Cerebellar cortex (tissue), 1 donor: ENCODE measurements at regions not wholly inside any gene's neighbourhood (a gene's known extent, or its start where the extent isn't known, plus 50 kb on each side); places are given as distances from the start of the nearest gene placed in this dataset.
"Not testable (repeated sequence)": the region's sequence is repeated elsewhere in the genome, so short reads cannot be mapped to it uniquely, and the experiment has no call there.

Experiments
- DNase-seq: peaks from one replicate; pipeline ENCODE4 v3.0.0-alpha.2; 2015; ENCODE audit warnings: low spot score

GRCh38 chr1:121519042-121519755 lies 334.4 kb downstream of the SRGAP2C start:
- DNase-seq, result peak; percentile 94

GRCh38 chr1:121519756-121520286 lies 335.0 kb downstream of the SRGAP2C start:
- DNase-seq, result not testable (repeated sequence)

- DNase-seq, result no peak
These were observed 337.4 kb downstream of the SRGAP2C start for GRCh38 chr1:121522061-121522759.

- not testable (repeated sequence) for DNase-seq
These were observed 338.3 kb downstream of the SRGAP2C start for GRCh38 chr1:121523112-121523511.

GRCh38 chr1:121525355-121525754 lies 340.6 kb downstream of the SRGAP2C start:
- no peak for DNase-seq

GRCh38 chr1:121528958-121529357 lies 344.2 kb downstream of the SRGAP2C start:
- not testable (repeated sequence) for DNase-seq

- DNase-seq, result not testable (repeated sequence)
These were observed 345.3 kb downstream of the SRGAP2C start for GRCh38 chr1:121530026-121530425.

- DNase-seq, result not testable (repeated sequence)
These were observed 347.0 kb downstream of the SRGAP2C start for GRCh38 chr1:121531747-121532146.

GRCh38 chr1:121538148-121538547 lies 353.4 kb downstream of the SRGAP2C start:
- not testable (repeated sequence) for DNase-seq

- DNase-seq, result no peak
These were observed 354.3 kb downstream of the SRGAP2C start for GRCh38 chr1:121538943-121539575.

GRCh38 chr1:121543988-121544387 lies 359.2 kb downstream of the SRGAP2C start:
- DNase-seq, result not testable (repeated sequence)

GRCh38 chr1:121544500-121544899 lies 359.7 kb downstream of the SRGAP2C start:
- DNase-seq, result no peak

GRCh38 chr1:121545899-121546298 lies 361.1 kb downstream of the SRGAP2C start:
- DNase-seq, result not testable (repeated sequence)

GRCh38 chr1:121546830-121547591 lies 362.2 kb downstream of the SRGAP2C start:
- no peak for DNase-seq

GRCh38 chr1:121547726-121548125 lies 363.0 kb downstream of the SRGAP2C start:
- not testable (repeated sequence) for DNase-seq

GRCh38 chr1:121550817-121551216 lies 366.0 kb downstream of the SRGAP2C start:
- DNase-seq, result not testable (repeated sequence)

- DNase-seq, result not testable (repeated sequence)
These were observed 366.7 kb downstream of the SRGAP2C start for GRCh38 chr1:121551491-121551890.

- not testable (repeated sequence) for DNase-seq
These were observed 371.8 kb downstream of the SRGAP2C start for GRCh38 chr1:121556560-121556959.

GRCh38 chr1:121558034-121558433 lies 373.3 kb downstream of the SRGAP2C start:
- not testable (repeated sequence) for DNase-seq

GRCh38 chr1:121558514-121558913 lies 373.7 kb downstream of the SRGAP2C start:
- DNase-seq, result no peak

GRCh38 chr1:121566346-121566745 lies 381.6 kb downstream of the SRGAP2C start:
- DNase-seq, result no peak

- no peak for DNase-seq
These were observed 384.7 kb downstream of the SRGAP2C start for GRCh38 chr1:121569428-121569827.
